Panc1 (cell line): ENCODE measurements at regions not wholly inside any gene's neighbourhood (a gene's known extent, or its start where the extent isn't known, plus 50 kb on each side); places are given as distances from the start of the nearest gene placed in this dataset.

ENCODE experiments used
- ATAC-seq: fragments of 200-7000 bp; cut with Tn5 transposase; 2 replicates; pipeline ENCODE4 v1.9.1; 2020; ENCODE audit warnings: mild to moderate bottlenecking, moderate library complexity
- BruUV-seq: library from RNA; stranded (reverse); fragments of 400-500 nt; replicated peaks from 2 replicates; lab custom pipeline; 2021; lab: Mats Ljungman, UMichigan
- CTCF ChIA-PET: fragments of 300-600 bp; sonication (Branson Sonifier 250); formaldehyde crosslinking; loops from one replicate; lab custom pipeline; 2022; ENCODE audit warnings: antibody characterized with exemption; lab: Charles Lee
- POLR2A ChIA-PET: fragments of 300-600 bp; sonication (Branson Sonifier 250); formaldehyde crosslinking; loops from one replicate; lab custom pipeline; 2022; ENCODE audit warnings: antibody characterized with exemption; lab: Charles Lee
- DNase-seq: peaks from one replicate; pipeline ENCODE4 v3.0.0-alpha.2; 2010; ENCODE audit warnings: low read depth, low spot score
- H3K27ac ChIP-seq: 2 replicates; pipeline ENCODE4 v1.5.1; 2011; ENCODE audit warnings: mild to moderate bottlenecking, low read length, inconsistent platforms
- H3K27me3 ChIP-seq: fragments of 200-500 bp; sonication (Bioruptor generic); 2 replicates; pipeline ENCODE4 v1.6.0; 2014; ENCODE audit warnings: low read length, inconsistent platforms; ENCODE audit not compliant: control insufficient read depth, insufficient read depth
- H3K36me3 ChIP-seq: fragments of 200-500 bp; sonication (Bioruptor generic); 2 replicates; pipeline ENCODE4 v1.5.1; 2014; ENCODE audit warnings: inconsistent platforms, mild to moderate bottlenecking, low read length, moderate library complexity; ENCODE audit not compliant: control insufficient read depth, insufficient read depth
- H3K4me1 ChIP-seq: 2 replicates; pipeline ENCODE4 v1.5.1; 2011; ENCODE audit warnings: inconsistent platforms, mild to moderate bottlenecking, low read length, moderate library complexity; ENCODE audit not compliant: control insufficient read depth, insufficient read depth
- H3K4me3 ChIP-seq, 2 experiments: 2 replicates each; pipeline ENCODE4 v1.5.1; 2011 to 2012; ENCODE audit warnings: low read depth in 2 of 2, low read length in 2 of 2, mild to moderate bottlenecking in 2 of 2, inconsistent platforms in 1 of 2, moderate library complexity in 1 of 2
- H3K9me3 ChIP-seq: fragments of 200-500 bp; sonication (Bioruptor generic); 2 replicates; pipeline ENCODE4 v1.5.1; 2014; ENCODE audit warnings: low read depth, mild to moderate bottlenecking, inconsistent platforms, low read length, moderate library complexity; ENCODE audit not compliant: control insufficient read depth, insufficient read depth
- CTCF ChIP-seq: fragments of 450-650 bp; IDR thresholded peaks from 2 replicates; pipeline ENCODE4 v1.5.1; 2017; ENCODE audit warnings: mild to moderate bottlenecking
- POLR2AphosphoS5 ChIP-seq: IDR thresholded peaks from 2 replicates; pipeline ENCODE4 v1.6.1; 2012; ENCODE audit warnings: mild to moderate bottlenecking, low read depth, low read length, moderate library complexity
- REST ChIP-seq, 2 experiments: IDR thresholded peaks; 2 replicates each; pipeline ENCODE4 v1.6.1; 2011 to 2012; ENCODE audit warnings: low read depth in 2 of 2, control low read depth in 1 of 2, low read length in 1 of 2, mild to moderate bottlenecking in 1 of 2, moderate library complexity in 1 of 2; ENCODE audit not compliant: insufficient read depth in 1 of 2
- SIN3A ChIP-seq: IDR thresholded peaks from 2 replicates; pipeline ENCODE4 v1.6.1; 2012; ENCODE audit warnings: low read depth, mild to moderate bottlenecking, low read length, moderate library complexity, borderline replicate concordance; ENCODE audit not compliant: insufficient read depth
- TCF7L2 ChIP-seq: IDR thresholded peaks from 2 replicates; pipeline ENCODE4 v1.6.1; 2011; ENCODE audit warnings: mild to moderate bottlenecking, low read depth, low read length, inconsistent platforms
- in situ Hi-C: cut with HindIII; loops from 2 replicates; pipeline ENCODE4 v1.10.0; 2016; ENCODE audit warnings: low sequenced_read_pairs, low pct_unique_long_range_greater_than_20kb
- intact Hi-C: fragments of 100-400 bp; cut with micrococcal nuclease; formaldehyde crosslinking; loops from one replicate; pipeline ENCODE4 v1.10.0; 2022; ENCODE audit not compliant: unreplicated experiment

DNA sequence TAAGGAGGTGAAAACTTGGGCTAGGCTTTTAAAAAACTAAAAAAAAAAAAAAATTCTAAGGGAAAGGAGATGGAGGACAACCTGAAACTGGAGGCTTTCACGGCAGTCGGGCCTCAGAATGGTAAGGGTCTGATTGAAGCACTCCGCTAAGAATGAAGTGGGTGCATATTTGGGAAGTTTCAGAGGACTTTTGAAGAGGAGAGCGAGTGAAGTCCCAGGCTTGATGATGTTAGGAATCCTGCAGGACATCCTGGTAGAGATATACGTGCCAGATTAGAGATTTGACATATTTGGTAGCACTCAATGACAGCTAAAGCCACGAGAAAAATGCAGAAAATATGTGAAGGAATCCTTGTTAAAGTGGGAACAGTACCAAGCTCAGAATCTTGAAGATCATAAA, 186.2 kb downstream of the SNAPC1 start:
- in situ Hi-C loops = no loop called here
- Histone ChIP-seq H3K36me3 (no peaks in the 10 kb centered on the region), H3K27ac (no peak overlapping the region), H3K4me3 (no peak overlapping the region), H3K4me1 (no peaks in the 10 kb centered on the region), H3K9me3 (no peaks in the 10 kb centered on the region), H3K27me3 (no peaks in the 10 kb centered on the region)
- no peak for TF ChIP-seq SIN3A
- no peak for TF ChIP-seq POLR2AphosphoS5
- TF ChIP-seq CTCF = no peak
- ChIA-PET CTCF (no interaction called here), POLR2A (no interaction called here)
- no TSS peak for BruUV-seq
- intact Hi-C loops = no loop called here
- ATAC-seq = no peak
- no peak for DNase-seq

- Histone ChIP-seq H3K27me3 (no peaks in the 10 kb centered on the region), H3K9me3 (no peaks in the 10 kb centered on the region), H3K27ac (no peak overlapping the region), H3K36me3 (no peaks in the 10 kb centered on the region), H3K4me3 (no peak overlapping the region), H3K4me1 (no peaks in the 10 kb centered on the region)
- in situ Hi-C loops (no loop called here), intact Hi-C loops (no loop called here)
- ChIA-PET POLR2A (no interaction called here), CTCF (no interaction called here)
- ATAC-seq (no peak), DNase-seq (no peak)
- BruUV-seq = no TSS peak
- TF ChIP-seq REST (IDR thresholded peaks at IDR 0.05; ENCODE audit: insufficient read depth in 1 of 2, low read depth in 2 of 2, low read length in 1 of 2) = no peak
Observed at GRCh38 chr14:61950340-61950739, 188.1 kb downstream of the SNAPC1 start.

GRCh38 chr14:61953602-61954001, 191.4 kb downstream of the SNAPC1 start:
- ATAC-seq (no peak), DNase-seq (no peak)
- TF ChIP-seq REST (IDR thresholded peaks at IDR 0.05; ENCODE audit: insufficient read depth in 1 of 2, low read depth in 2 of 2, low read length in 1 of 2) = no peak
- TF ChIP-seq POLR2AphosphoS5 = no peak
- TF ChIP-seq SIN3A = no peak
- TF ChIP-seq CTCF = no peak
- TF ChIP-seq TCF7L2 = no peak
- H3K36me3 ChIP-seq = no peaks in the 10 kb centered on the region
- BruUV-seq = no TSS peak
- CTCF ChIA-PET = no interaction called here
- intact Hi-C loops (no loop called here), in situ Hi-C loops (no loop called here)
- no peaks in the 10 kb centered on the region for H3K4me1 ChIP-seq
- no peaks in the 10 kb centered on the region for H3K9me3 ChIP-seq
- POLR2A ChIA-PET = no interaction called here
- H3K4me3 ChIP-seq = no peak overlapping the region
- H3K27ac ChIP-seq = no peak overlapping the region
- no peaks in the 10 kb centered on the region for H3K27me3 ChIP-seq
